Ascending aorta (tissue), 2 donors: ENCODE measurements at regions not wholly inside any gene's neighbourhood (a gene's known extent, or its start where the extent isn't known, plus 50 kb on each side); places are given as distances from the start of the nearest gene placed in this dataset.
A peak's percentile ranks its signal among the peaks of the same experiment; 100 is the strongest.

Experiments
- DNase-seq, 2 donors: peaks; one replicate each; pipeline ENCODE4 v3.0.0-alpha.2; 2019; ENCODE audit warnings: low spot score in 2 of 2
- H3K27ac ChIP-seq, 2 donors: fragments of 200-600 bp; sonication (generic); one replicate each; pipeline ENCODE4 v1.5.1; 2016 to 2017; ENCODE audit warnings: mild to moderate bottlenecking in 1 of 2
- H3K27me3 ChIP-seq: fragments of 200-600 bp; sonication (generic); one replicate; pipeline ENCODE4 v1.5.1; 2017
- H3K36me3 ChIP-seq, 2 donors: fragments of 200-600 bp; sonication (generic); one replicate each; pipeline ENCODE4 v1.5.1; 2016
- H3K4me1 ChIP-seq, 2 donors: fragments of 200-600 bp; sonication (generic); one replicate each; pipeline ENCODE4 v1.5.1; 2016 to 2017; ENCODE audit warnings: mild to moderate bottlenecking in 1 of 2
- H3K4me3 ChIP-seq, 2 donors: fragments of 200-600 bp; sonication (generic); one replicate each; pipeline ENCODE4 v1.5.1; 2016 to 2017; ENCODE audit warnings: mild to moderate bottlenecking in 1 of 2
- H3K9me3 ChIP-seq, 2 donors: fragments of 200-600 bp; sonication (generic); one replicate each; pipeline ENCODE4 v1.5.1; 2016
- CTCF ChIP-seq, 3 experiments: fragments of 200-600 bp in 2 of 3; fragments of 450-650 bp in 1 of 3; sonication (generic) in 2 of 3; IDR thresholded peaks; one replicate each; pipeline ENCODE4 v1.5.1; 2016 to 2019; ENCODE audit warnings: antibody characterized with exemption in 3 of 3, mild to moderate bottlenecking in 1 of 3, moderate library complexity in 1 of 3
- intact Hi-C: fragments of 100-400 bp; cut with DNase I; formaldehyde crosslinking; loops from one replicate; pipeline ENCODE4 v1.15.1; 2023

- Histone ChIP-seq H3K4me1 (no peaks in the 10 kb centered on the region), H3K4me3 (no peak overlapping the region), H3K27me3 (no peaks in the 10 kb centered on the region), H3K27ac (no peak overlapping the region), H3K9me3 (no peaks in the 10 kb centered on the region), H3K36me3 (no peaks in the 10 kb centered on the region)
- intact Hi-C loops: no loop called here
- TF ChIP-seq CTCF (IDR thresholded peaks at IDR 0.05): no peak
- DNase-seq: peak in 1 of 2 donors; percentile 60
These were observed 65.2 kb upstream of the CTDP1 start for GRCh38 chr18:79614211-79614955.

DNA sequence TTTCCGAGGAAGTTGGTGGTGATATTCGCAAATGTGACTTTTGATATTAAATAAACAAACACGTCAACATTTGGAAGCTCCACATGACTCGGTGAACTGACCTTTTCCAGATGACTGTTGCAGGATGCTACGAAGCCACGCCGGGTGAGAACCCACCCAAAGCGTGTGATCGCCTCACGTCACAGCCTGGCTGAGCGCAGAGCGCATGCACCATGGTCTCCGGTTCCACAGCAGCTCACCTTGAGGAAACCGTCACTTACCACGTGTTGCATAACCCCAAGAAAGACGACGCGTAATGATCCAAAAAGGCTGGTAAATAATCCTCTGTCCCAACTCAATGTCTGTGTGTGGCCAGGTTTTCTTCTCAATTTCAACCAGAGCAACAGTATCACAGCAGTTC lies 64.5 kb upstream of the CTDP1 start:
- Histone ChIP-seq H3K36me3 (no peaks in the 10 kb centered on the region), H3K27me3 (no peaks in the 10 kb centered on the region), H3K27ac (no peak overlapping the region), H3K4me3 (no peak overlapping the region), H3K9me3 (no peaks in the 10 kb centered on the region), H3K4me1 (no peaks in the 10 kb centered on the region)
- peak in 1 of 2 donors; percentile 51 for DNase-seq
- TF ChIP-seq CTCF (IDR thresholded peaks at IDR 0.05): no peak
- intact Hi-C loops: no loop called here

DNA sequence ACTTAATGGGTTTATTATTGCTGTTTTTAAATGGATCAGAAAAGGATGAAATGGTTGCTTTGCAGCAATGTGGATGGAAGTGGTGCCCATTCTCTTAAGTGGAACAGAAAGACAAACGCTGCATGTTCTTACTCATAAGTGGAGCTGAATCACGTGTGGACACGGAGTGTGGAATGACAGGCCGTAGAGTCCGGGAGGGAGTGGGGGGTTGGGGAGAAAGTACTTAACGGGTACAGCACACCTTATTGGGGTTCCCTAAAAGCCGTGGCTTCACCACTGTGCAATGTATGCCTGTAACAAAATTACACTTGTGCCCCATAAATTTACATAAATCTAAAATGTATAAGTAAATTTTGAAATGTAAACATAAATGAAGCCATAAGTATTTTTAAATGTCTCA lies 64.0 kb upstream of the CTDP1 start:
- no peaks in the 10 kb centered on the region for H3K36me3 ChIP-seq
- DNase-seq: peak in 1 of 2 donors; percentile 24
- intact Hi-C loops: no loop called here
- no peak overlapping the region for H3K27ac ChIP-seq
- no peak overlapping the region for H3K4me3 ChIP-seq
- no peaks in the 10 kb centered on the region for H3K4me1 ChIP-seq
- H3K9me3 ChIP-seq: no peaks in the 10 kb centered on the region
- no peaks in the 10 kb centered on the region for H3K27me3 ChIP-seq
- TF ChIP-seq CTCF (IDR thresholded peaks at IDR 0.05): no peak

DNA sequence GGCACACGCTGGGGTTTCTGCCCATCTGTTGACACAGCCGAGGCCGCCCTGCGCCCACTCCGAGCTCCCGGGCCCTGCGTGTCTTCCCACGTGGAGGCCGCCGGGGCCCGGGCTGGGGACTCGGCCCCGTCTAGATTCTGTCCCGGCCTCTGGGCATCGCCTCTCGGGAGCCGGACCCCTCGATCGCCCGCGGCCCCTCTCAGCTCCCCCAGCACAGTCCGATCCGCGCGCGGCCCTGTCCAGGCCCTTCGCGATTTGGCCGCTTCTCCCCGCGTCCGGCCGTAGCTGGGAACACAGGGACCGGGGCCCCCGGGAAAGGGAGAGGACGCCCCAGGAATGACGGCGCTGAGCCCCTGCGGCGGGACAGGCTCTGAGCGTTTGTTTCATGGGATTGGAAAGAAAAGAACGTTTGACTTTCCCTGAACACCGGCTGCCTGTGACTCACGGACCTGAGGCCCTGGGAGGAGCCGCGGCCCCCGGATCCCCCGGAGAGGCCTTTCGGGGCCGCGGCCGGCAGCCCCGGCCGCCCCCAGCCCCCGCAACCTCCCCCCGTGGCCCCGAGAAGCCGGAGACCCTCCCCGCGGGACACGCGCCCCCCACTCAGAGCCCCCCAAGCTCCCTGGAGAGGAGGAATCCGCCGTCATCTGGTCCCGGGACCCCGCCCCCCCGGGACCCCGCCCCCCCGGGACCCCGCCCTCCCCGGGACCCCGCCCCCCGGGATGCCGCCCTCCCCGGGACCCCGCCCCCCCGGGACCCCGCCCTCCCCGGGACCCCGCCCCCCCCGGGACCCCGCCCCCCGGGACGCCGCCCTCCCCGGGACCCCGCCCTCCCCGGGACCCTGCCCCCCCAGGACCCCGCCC lies 62.7 kb upstream of the CTDP1 start:
- H3K27me3 ChIP-seq: no peaks in the 10 kb centered on the region
- TF ChIP-seq CTCF (IDR thresholded peaks at IDR 0.05): no peak
- no peaks in the 10 kb centered on the region for H3K9me3 ChIP-seq
- peak overlapping the region; percentile 25 to 44 for H3K4me3 ChIP-seq
- no peaks in the 10 kb centered on the region for H3K4me1 ChIP-seq
- no peak for DNase-seq
- H3K36me3 ChIP-seq: no peaks in the 10 kb centered on the region
- H3K27ac ChIP-seq: peak overlapping the region in 1 of 2 donors; percentile 1
- intact Hi-C loops: loop anchor here (2.0 kb wide), 1 partner anchor 28 kb away; no protein-coding TSS in a partner anchor

DNA sequence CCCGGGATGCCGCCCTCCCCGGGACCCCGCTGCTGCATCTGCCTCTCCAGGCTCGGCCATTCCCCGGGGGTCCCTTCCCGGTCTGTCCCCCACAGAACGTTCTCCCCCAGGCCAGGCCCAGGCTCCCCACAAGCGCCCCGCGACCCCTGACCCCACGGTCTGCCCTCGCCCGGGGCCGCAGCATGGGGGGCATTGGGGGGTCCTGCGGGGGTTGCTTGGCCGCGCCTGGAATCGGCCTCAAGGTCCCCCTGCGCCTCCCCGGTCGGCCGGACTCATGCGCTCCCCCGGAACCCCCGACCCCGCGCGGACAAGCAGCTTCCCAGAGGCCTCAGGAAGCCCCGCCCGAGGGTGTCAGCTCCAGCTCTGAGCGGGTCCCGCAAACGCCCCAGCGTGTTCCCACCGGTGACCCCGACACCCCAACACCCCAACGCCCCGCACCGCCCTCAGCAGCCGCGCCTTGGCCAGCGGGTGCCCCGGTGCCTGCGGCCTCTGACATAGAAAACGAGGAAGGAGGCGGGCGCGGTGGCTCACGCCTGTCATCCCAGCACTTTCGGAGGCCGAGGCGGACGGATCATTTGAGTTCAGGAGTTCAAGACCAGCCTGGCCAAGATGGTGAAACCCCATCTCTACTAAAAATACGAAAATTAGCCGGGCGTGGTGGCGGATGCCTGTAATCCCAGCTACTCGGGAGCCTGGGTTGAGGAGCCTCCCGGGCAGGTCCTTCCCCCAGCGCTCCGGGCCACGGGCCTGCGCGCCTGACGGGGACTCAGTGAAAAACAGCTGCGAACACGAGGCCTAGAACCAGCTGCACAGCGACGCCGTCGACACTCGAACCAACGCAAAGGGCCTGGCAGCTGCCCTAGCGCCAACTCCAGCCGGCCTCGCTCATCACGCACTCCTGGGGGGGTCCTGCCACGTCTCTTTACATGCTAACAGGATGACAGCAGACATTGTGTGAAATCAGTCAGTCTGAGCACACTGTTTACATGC lies 61.8 kb upstream of the CTDP1 start:
- no peak for DNase-seq
- no peaks in the 10 kb centered on the region for H3K36me3 ChIP-seq
- H3K4me3 ChIP-seq: no peak overlapping the region
- no peak for TF ChIP-seq CTCF (IDR thresholded peaks at IDR 0.05)
- H3K4me1 ChIP-seq: no peaks in the 10 kb centered on the region
- H3K9me3 ChIP-seq: no peaks in the 10 kb centered on the region
- intact Hi-C loops: loop anchor here (2.0 kb wide), 1 partner anchor 29 kb away; no protein-coding TSS in a partner anchor
- H3K27me3 ChIP-seq: no peaks in the 10 kb centered on the region
- H3K27ac ChIP-seq: peak overlapping the region in 1 of 2 donors; percentile 43
